Kidney glomerular epithelial cell (primary cell): ENCODE measurements at regions not wholly inside any gene's neighbourhood (a gene's known extent, or its start where the extent isn't known, plus 50 kb on each side); places are given as distances from the start of the nearest gene placed in this dataset.
A peak's percentile ranks its signal among the peaks of the same experiment; 100 is the strongest.

ENCODE experiments used
- DNase-seq: peaks from one replicate; lab custom pipeline; 2025; lab: John Stamatoyannopoulos, UW

DNA sequence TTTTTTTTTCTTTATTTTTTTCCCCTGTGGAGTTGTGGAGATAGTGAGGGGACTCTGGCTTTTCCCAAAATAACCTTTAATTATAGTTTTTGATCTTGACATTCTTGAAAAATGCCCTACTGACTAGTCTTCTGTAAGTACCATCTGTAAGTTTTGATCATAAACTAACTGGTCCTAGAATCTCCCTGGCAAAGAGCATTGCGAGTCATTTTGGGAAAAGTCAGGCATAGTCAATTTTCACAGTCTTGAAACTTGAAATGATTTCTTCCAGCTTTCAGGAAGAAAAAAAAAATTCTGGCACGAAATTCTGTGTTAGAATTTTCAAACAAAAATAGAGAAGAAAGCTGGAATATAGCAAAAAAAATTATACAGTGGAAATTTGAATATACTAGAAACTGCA, 181.2 kb upstream of the SNX7 start:
- no peak for DNase-seq

DNA sequence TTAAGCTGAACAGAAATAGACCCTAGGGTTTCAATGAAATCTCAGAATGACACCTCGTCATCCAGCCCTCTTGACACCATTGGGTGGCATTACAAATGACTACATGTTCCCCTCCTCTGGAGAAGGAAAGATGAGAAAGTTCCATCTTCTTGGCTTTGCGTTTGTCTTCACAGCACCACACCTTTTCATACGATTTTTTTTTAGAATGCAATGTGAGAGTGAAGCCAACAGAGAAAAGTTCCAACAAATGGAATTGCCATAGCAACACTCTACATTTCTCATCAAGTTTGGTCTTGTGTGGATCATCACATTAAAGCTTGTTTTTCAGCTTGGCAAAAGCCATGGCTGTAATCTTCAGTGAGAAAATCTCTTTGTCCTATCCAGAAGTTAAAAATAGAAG, 183.4 kb upstream of the SNX7 start:
- DNase-seq: no peak

DNA sequence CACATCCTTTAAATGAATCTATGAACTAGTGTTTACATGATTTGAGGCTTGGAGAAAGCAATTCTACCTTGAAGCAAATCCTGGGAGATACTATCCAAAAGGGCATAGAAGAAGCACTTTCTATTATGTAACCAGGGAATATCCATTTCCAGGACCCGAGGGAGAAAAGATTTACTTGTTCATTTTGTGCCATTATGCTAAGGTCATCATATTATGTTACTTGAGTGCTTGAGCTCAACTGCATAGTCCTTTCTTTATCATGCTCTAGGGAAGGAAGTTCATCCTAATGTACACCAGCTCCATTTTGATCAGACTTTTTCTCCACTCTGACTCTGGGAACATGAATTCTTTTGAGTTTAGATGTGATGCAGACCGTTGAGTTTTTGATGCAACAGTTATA, 188.6 kb upstream of the SNX7 start:
- no peak for DNase-seq

DNA sequence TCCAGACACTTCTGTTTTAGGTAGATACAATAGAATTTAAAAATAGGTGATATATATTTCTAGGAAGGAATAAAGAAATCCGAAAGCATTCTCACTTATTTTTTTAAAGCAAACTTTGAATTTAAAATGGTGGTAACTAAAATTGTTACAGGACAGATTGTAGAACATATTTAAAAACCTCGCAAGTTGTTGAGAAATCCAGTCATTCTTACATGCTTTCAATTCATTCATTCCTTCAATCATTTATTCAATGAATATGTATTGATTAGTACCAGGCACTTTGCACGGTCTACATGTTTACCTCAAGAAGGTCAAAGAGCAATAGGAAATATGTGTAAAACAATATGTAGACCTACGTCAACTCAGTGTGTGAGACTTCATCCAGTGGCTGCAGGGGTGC, 189.9 kb upstream of the SNX7 start:
- no peak for DNase-seq

DNA sequence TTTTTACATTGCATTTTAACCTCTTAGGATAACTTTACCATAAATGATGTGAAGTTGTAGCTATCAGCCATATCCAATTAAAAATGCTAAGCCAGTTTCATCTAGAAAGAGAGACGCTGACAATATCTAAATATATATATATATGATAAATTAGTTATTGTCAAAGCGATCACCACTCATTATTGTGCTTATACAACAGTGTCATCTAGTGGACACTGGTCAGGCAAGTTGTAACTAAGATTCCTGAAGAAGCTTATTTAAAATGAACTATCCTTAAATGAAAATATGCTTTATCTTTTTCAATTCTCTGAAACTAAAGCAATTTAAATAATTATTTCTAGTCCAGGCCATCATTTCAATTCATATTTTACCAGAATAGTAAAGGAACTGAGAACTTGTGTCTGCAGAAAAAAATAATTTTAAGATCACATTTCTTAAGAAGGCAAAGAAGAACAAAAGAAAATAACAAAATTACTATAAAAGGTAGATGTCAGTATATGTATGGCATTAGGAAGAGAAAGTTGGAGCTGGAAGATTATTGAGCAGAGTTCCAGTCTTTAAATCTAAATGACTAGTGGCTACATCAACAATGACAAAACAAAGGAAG, 193.3 kb upstream of the SNX7 start:
- DNase-seq: peak; percentile 31

DNA sequence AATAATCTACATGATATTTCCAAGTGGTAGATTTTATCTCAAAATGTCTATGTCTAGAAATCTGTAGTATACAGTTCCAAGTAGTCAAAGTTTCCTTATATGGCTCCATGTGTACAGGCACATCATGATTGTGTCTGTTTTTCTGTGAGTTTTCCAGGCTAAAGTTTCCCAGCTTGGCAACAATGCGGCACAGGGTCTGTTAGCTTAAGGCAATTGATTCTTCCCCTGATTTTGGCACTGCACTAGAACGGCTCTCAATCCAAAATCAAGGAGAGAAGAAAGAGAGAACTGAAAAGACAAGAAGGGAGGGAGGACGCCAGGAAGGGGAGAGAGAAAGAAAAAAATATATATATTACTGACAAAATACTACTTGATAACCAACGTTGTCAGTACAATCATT, 193.9 kb upstream of the SNX7 start:
- DNase-seq: no peak

DNA sequence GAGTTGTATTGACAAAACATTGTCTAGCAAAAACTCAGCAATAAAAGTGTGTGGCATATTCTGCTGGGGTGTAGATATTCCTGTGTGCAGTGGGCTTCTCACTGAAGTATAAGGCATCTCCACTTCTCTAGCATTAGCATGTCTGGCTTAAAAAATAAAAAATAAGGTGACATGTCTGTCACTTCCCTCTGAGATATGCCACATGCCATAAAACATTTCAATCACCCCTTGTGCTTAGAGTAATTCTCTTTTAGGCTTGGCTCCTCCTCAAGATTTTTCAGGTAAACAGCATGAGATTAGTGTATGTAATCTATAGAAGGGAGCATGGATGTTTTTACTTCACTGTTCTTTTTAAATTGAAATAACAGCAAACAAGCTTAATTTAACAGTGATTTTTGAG, 194.4 kb upstream of the SNX7 start:
- DNase-seq: no peak

DNA sequence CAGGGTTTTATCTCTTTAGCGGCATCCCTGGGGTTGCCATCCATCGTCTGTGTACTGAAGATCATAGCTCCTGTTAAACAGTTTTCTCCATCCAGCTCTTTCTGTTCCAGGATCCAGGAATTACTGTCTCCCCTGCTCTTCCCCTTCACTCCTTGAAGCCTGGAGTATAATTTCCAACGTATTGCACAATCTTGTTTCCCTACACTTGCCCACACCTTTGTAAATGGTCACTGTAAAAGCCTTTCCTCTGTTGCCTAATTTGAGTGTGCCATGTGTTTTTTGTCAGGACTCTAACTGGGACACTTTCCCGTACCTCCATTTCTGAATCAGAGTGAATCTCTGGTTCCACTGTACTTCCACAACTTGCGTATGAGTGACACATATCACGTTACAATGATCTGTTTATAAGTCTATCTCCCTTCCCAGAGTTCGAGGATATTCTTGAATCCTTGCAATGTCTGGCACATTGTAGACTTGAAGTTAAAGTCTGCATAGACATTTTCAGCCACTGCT, 199.6 kb upstream of the SNX7 start:
- DNase-seq: no peak

DNA sequence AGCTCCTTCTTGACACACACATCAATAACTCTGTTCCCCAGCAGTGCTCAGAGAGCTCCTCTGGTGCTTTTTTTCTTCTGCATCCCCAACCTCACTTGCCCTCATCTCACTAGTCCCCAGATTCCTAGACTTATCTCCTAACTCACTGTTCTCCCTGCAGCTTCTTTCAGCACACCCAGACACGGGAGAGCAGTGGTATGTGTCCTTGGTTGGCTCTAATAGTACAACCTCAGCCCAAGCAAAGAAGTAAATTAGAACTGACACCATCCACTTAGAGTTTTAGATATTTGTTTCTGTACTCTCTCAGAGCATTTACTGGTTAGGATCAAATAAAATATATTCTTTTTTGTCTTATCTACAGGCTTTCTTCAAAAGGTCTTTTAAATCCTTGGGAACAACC, 201.4 kb upstream of the SNX7 start:
- no peak for DNase-seq

DNA sequence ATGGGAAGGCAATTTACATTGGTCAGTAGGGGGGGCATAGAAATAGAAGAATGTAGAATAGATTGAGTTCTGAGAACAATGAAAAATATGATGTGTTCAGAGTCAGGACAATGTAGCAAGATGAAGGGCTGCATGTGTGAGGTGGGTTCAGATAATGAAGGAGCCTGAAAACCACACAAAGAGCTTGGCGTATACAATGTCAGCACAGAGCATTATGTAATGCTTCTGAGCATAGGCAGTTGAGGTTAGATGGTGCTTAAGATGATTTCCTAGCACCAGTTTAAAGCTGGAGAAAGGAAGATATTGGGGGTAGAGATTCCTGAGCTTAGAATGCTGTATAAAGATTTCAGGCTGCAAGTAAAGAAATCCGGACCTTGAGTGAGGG, 202.0 kb upstream of the SNX7 start:
- DNase-seq: no peak

DNA sequence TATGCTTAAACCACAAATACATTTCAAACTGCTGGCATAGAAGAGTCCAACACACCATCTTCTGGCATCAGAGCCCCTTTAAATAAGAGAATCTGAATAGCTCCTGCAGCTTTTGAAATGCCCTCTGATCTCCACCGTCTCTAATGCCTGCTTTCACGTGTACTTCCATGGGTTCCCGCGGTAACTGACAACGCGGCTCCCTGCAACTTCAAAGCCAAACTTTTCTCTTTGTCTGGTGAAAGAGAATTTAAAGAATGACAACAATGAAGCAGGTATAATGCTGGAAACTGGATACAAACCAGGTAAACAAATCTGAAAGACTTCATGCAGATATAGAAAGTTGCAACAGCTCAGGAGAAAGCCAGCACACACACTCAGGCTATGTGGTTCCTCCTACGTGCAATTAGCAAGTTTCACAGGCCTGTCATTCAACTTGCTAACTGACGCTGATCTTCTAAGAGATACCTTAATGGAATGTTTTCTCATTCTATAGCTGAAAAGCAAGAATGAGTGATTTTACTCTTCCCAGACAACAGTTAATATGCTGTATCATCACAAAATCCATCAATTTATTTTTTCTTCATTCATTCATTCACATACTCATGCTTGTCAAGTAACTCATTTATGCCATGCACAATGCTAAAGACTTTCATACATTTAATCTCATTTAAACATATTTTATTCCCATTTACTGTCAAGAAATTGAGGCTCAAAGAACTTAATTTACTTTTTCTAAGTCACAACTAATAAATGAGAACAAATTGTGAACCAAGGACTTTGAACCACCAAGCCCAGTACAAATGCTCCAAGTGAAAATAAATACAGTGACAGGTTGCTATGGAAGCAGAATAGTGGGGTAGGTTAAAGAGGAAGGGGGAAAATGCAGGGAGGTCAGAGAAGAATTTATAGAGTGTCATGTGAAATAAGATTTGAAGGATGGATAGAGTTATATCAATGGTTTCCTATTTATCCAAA, 202.7 kb upstream of the SNX7 start:
- DNase-seq: peak; percentile 6

DNA sequence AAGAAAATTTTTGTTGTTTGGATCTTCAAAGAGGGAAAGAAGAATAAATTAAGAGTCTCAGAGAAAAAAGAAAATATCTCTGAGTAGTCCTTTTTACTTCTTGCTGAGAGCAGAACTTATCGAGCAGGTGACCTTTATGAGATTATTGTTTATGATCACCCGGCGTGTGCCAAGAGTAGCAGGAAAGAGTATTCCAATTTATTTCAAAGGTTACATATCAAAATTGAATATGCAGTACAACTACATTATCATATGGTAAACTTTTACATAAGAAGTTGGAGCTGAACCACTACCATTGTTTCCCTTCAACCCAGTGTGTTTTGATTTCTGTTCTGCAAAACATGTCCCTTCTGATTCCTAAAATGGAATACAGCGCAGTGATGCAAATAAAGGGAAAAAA, 204.3 kb upstream of the SNX7 start:
- no peak for DNase-seq

DNA sequence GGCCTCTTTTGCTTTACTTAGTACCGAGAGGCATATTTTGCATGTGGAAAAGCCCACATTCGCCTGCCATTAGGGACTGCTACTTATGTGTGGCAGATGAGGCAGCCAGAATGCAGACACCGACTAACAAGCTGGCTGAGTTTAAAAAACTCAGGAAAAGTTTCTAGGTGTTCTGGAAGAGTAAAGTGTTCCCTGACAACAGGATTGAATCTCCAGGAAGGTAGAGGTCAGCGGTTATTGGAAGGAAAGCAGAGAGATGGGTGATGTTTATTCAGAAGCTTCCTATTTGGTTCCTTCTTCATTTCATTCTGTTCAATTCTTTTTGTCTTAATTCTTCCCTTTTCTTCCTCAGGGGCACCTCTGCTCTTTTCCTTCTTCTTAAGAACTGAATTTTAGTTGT, 206.9 kb upstream of the SNX7 start:
- DNase-seq: no peak

DNA sequence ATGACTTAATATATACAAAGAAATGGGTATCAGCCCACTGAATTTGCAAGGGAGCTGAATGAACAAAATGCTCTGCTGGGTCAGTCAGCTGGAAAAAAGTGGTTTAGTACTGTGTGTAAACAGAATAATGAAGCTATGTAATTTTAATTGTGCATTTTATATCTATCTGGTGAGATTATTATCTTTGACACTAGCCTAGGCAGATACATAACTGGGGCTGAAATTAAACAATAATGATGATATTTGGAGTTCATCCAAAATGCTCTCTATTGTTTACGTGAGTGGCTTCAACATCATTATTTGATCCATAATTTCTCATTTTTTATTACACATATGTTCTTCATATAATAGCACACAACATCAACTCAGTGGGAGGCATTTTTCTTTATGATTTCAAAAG, 208.5 kb upstream of the SNX7 start:
- no peak for DNase-seq

DNA sequence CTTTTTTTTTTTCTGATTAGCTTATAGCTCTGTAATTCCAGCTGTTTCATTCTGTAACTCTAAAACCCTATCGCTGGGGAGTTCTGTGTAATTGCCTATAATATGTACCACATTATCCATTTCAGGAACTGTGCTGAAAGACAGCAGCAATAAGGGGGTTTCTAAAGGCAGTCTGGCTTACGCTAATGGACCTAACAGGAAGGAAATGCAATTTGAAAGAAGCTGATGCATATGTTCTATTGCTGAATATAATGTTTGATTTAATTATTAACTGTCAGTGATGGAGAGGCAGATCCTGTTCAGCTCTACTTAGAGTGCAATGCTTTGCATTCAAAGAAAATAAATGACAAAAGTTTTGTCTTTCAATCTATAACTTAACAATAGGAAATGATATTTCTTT, 209.4 kb upstream of the SNX7 start:
- no peak for DNase-seq

DNA sequence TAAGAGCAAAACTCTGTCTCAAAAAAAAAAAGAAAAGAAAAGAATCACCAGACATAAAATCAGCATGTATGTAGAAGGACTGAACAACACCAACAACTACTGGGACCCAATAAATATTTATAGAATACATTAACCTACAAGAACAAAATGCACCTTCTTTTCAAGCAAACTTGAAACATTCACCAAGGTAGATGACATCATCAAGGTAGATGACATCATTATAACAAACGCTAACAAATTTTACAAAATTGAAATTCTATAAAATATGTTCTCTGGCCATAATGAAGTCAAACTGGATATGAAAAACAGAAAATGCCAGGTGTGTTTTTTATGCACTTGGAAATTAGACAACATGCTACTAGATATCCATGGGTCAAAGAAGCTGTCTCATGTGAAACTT, 220.2 kb upstream of the SNX7 start:
- no peak for DNase-seq

DNA sequence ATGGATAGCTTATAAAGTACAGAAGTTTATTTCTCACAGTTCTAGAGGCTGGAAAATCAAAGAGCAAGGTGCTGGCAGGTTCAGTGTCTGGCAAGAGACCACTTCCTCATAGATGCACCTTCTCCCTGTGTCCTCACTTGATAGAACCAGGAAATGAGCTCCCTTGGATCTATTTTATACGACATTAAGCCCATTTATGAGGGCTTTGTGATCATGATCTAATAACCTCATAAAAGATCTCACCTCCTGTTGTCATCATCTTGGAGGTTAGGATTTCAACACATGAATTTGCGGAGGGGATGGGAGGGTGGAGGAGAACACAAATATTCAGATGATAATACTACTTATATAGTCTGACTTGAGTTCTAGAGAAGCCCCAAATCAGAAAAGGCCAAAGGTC, 222.1 kb upstream of the SNX7 start:
- no peak for DNase-seq

DNA sequence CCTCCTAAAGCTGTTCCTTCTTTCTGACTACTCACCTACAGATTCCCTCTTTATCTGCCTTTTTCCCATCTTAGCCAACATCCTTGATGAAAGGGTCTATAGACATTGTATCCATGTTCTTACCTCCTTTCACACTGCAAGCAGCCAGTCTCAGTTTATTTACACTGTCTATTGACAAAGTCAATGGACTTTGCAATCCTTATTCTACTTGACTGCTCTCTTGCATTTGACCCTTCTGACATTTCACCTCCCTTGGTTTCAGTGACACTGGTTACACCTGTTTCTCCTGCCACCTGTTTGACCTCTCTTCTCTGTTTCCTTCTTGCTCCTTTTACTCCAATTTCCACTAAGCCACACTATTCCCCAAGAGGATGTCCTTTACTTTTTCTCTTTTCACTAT, 224.0 kb upstream of the SNX7 start:
- DNase-seq: no peak

DNA sequence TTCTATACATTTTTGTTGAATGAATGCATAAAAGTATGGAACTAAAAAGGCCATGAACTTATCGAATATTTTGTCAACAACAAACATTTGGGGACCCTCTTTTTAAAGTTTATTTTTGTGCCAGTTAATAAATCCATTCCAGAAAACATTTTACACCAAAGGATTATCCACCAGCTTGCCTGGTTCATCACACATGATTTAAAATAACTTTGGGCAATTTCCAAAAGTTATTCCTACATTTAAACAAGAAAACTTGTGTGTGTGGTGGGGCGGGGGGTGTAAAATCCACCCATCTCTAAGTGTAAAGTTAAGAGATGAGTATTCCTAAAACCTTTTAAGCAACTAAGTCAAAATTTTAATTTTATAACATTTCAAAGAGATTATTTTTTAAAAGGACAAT, 224.5 kb upstream of the SNX7 start:
- no peak for DNase-seq

DNA sequence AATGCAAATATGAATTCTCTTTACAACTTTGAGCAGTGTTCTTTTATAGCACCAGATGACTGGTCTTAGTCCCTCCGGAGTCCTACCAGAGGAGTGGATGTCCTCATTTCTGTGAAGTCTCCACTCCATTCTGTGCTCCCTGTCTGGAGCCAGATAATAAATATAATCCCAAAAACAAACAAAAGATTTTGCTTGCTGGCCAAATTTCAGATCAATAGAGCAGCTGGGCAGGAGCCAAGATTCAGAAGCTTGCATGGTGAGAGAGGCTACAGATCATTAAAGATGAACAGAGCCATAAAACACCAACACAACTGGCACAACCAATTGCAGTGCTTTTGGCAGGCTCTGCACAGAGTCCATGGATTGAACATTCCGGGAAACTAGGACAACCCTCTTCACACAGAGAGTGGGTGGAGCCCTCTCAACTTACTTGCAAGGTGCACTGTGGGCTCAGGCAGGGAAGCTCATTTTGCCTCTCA, 231.5 kb upstream of the SNX7 start:
- no peak for DNase-seq

DNA sequence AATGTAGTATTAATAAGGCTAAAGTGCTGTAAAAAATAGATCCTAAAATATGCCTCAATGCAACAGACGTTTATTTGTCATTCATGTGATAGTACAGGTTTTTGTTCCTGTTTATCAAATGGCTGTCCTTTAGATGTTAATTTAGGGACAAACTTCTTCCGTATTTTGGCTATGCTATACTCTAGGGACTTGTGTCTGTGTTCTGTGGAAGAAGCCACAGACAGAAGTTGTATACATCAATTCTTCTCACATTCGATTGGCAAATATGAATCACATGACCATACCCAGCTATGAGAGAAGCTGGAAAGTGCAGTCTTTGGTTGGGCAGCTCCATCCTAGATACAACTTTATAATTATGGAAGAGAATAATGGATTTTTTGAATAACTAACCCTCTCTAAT, 232.7 kb upstream of the SNX7 start:
- no peak for DNase-seq

DNA sequence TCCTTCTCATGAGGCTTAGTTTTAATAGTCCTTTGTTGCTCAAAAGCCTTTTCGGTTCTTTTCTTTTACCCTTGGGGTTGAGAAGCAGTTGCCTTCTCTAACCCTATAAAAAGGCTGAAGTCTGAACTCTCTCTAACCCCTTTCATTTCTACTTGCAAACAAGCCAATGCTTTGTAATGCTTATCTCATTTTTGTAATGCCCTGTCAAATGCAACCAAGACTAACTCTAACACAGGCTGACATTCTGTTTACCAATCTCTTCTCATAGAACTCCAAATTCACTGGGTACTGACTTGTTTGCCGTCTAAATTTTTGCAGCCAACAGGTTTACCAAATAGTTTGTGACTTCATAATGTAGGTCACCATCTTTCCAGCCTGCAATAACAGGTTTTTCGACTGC, 233.9 kb upstream of the SNX7 start:
- no peak for DNase-seq

DNA sequence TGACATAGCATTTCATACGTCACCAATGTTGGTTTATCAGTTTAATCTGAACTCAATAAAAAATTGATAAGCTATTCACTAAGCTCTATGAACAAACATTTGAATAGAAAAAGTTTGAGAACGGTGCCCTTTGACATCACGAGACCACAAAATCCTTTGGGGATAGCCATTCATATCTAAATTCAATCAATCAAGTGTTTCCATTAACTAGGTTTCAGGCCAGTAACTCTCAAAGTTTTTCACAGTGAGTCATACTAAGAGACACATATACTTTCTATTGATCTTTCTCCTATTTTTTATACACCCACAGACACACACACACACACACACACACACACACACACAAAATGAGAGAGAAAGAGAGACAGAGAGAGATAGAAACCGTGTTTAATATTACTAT, 235.4 kb upstream of the SNX7 start:
- no peak for DNase-seq
